ENCODE measurements at regions not wholly inside any gene's neighbourhood (a gene's known extent, or its start where the extent isn't known, plus 50 kb on each side); places are given as distances from the start of the nearest gene placed in this dataset.

DNA sequence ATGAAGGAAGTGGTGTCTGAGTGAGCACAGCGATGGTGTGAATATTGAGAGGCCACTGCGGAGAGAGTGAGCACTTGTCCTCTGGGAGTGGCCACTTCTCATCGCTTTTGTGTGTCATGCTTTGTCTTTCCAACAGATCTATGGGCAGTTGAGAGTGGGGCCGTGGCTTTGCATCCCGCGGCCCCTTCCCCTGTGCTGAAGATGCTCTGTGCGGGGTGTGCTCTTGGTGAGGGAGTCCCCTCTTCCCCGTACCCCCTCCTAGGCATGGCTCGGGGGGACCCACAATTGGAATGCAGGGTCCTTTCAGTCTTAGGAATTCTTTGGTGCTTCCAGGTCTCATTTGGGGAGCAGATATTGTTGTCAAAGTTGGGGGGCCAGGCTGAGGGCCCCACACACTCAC, 197.3 kb upstream of the WSCD1 start:
- ATAC-seq: no peak
- DNase-seq (ENCODE audit: low spot score): no peak
- TF ChIP-seq ZNF671 (CRISPR knock-in tag; IDR thresholded peaks at IDR 0.05) (no peak), PRRX2 (CRISPR knock-in tag; IDR thresholded peaks at IDR 0.05) (no peak), TEAD1 (CRISPR knock-in tag; IDR thresholded peaks at IDR 0.05) (no peak), JAZF1 (CRISPR knock-in tag; IDR thresholded peaks at IDR 0.05) (no peak), ELF4 (CRISPR knock-in tag; IDR thresholded peaks at IDR 0.05; ENCODE audit: low read depth) (no peak), ZNF138 (CRISPR knock-in tag; conservative IDR thresholded peaks at IDR 0.05) (no peak), CBFB (CRISPR knock-in tag; IDR thresholded peaks at IDR 0.05; ENCODE audit: low read depth) (no peak), ETV6 (CRISPR knock-in tag; IDR thresholded peaks at IDR 0.05) (no peak), NFATC4 (CRISPR knock-in tag; IDR thresholded peaks at IDR 0.05) (no peak), EMX1 (CRISPR knock-in tag; IDR thresholded peaks at IDR 0.05) (no peak), ATF1 (CRISPR knock-in tag; IDR thresholded peaks at IDR 0.05) (no peak), TP53 (CRISPR knock-in tag; IDR thresholded peaks at IDR 0.05) (no peak)
- TF ChIP-seq, protein P1, sequence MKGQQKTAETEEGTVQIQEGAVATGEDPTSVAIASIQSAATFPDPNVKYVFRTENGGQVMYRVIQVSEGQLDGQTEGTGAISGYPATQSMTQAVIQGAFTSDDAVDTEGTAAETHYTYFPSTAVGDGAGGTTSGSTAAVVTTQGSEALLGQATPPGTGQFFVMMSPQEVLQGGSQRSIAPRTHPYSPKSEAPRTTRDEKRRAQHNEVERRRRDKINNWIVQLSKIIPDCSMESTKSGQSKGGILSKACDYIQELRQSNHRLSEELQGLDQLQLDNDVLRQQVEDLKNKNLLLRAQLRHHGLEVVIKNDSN (CRISPR knock-in tag; IDR thresholded peaks at IDR 0.05): no peak
- TF ChIP-seq, protein P2, sequence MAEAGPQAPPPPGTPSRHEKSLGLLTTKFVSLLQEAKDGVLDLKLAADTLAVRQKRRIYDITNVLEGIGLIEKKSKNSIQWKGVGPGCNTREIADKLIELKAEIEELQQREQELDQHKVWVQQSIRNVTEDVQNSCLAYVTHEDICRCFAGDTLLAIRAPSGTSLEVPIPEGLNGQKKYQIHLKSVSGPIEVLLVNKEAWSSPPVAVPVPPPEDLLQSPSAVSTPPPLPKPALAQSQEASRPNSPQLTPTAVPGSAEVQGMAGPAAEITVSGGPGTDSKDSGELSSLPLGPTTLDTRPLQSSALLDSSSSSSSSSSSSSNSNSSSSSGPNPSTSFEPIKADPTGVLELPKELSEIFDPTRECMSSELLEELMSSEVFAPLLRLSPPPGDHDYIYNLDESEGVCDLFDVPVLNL (CRISPR knock-in tag; IDR thresholded peaks at IDR 0.05; ENCODE audit: borderline replicate concordance, low read depth): no peak
- TF ChIP-seq, protein P3, sequence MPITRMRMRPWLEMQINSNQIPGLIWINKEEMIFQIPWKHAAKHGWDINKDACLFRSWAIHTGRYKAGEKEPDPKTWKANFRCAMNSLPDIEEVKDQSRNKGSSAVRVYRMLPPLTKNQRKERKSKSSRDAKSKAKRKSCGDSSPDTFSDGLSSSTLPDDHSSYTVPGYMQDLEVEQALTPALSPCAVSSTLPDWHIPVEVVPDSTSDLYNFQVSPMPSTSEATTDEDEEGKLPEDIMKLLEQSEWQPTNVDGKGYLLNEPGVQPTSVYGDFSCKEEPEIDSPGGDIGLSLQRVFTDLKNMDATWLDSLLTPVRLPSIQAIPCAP (CRISPR knock-in tag; IDR thresholded peaks at IDR 0.05): no peak
- TF ChIP-seq, protein P4, sequence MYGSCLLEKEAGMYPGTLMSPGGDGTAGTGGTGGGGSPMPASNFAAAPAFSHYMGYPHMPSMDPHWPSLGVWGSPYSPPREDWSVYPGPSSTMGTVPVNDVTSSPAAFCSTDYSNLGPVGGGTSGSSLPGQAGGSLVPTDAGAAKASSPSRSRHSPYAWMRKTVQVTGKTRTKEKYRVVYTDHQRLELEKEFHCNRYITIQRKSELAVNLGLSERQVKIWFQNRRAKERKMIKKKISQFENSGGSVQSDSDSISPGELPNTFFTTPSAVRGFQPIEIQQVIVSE (CRISPR knock-in tag; IDR thresholded peaks at IDR 0.05; ENCODE audit: borderline replicate concordance): no peak
- Mint-ChIP-seq H3K36me3 (no peaks in the 10 kb centered on the region), H3K4me3 (no peak overlapping the region), H3K9me3 (no peaks in the 10 kb centered on the region), H3K27me3 (ENCODE audit: low read depth) (no peaks in the 10 kb centered on the region), H3K27ac (no peak overlapping the region), H3K4me1 (no peaks in the 10 kb centered on the region)
- ChIA-PET CTCF (no interaction called here), POLR2A (no interaction called here)

DNA sequence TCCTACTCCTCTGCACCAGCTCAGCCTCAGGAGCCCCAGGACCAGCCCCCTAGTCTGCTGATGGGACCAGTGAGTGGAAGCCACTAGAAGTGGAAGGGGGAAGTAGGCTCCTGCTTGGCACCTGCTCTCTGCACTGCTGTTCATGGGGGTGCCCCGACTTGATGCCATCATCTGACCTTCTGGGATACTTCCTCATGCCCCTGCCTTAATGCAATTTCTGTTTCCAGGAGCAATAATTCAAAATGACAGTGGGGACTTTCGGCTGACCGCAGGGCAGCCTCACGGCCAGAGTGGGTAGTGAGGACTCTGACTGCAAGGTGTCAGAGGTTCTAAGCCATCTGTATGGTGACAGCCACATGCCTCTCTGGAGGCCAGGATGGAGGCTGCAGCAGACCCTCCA, 196.4 kb upstream of the WSCD1 start:
- H3K36me3 Mint-ChIP-seq: no peaks in the 10 kb centered on the region
- TF ChIP-seq ZNF232 (CRISPR knock-in tag; IDR thresholded peaks at IDR 0.05): no peak
- no peak for TF ChIP-seq EMX1 (CRISPR knock-in tag; IDR thresholded peaks at IDR 0.05)
- no peak for TF ChIP-seq TEAD4 (CRISPR knock-in tag; IDR thresholded peaks at IDR 0.05)
- peaks cover 2% of the 10 kb centered on the region; the same call in 1 of the 2 replicates for H3K4me1 Mint-ChIP-seq
- H3K9me3 Mint-ChIP-seq: no peaks in the 10 kb centered on the region
- ATAC-seq: no peak
- H3K27ac Mint-ChIP-seq: no peak overlapping the region
- H3K4me3 Mint-ChIP-seq: no peak overlapping the region
- no peak for DNase-seq (ENCODE audit: low spot score)
- H3K27me3 Mint-ChIP-seq (ENCODE audit: low read depth): no peaks in the 10 kb centered on the region
- ChIA-PET CTCF (no interaction called here), POLR2A (no interaction called here)

DNA sequence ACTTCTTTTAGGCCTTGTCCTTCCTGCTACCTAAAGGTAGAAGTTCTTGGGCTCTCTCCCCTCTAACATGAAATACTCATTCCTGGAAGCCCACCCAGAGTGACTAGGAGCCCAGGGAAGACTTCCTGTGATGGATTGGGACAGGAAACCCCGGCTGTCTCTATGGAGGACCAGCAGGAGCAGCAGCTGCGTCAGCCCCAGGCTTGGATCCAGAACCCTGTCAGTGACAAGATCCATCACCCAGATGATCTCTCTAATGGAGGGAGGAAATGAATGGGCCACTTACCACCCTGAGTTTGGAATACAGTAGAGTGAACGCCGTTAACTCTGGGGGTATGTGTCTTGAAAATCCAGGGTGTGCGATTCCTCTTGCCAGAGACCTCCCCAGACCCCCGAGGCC, 195.7 kb upstream of the WSCD1 start:
- H3K36me3 Mint-ChIP-seq: no peaks in the 10 kb centered on the region
- H3K27ac Mint-ChIP-seq: no peak overlapping the region
- peaks cover 7% of the 10 kb centered on the region for H3K4me1 Mint-ChIP-seq
- CTCF ChIA-PET: no interaction called here
- ATAC-seq (no peak), DNase-seq (ENCODE audit: low spot score) (no peak)
- H3K4me3 Mint-ChIP-seq: no peak overlapping the region
- POLR2A ChIA-PET: no interaction called here
- H3K27me3 Mint-ChIP-seq (ENCODE audit: low read depth): no peaks in the 10 kb centered on the region
- no peaks in the 10 kb centered on the region for H3K9me3 Mint-ChIP-seq
- TF ChIP-seq TP53 (CRISPR knock-in tag; IDR thresholded peaks at IDR 0.05) (no peak), ZNF423 (CRISPR knock-in tag; IDR thresholded peaks at IDR 0.05) (no peak), NR1H2 (CRISPR knock-in tag; IDR thresholded peaks at IDR 0.05) (no peak), RORB (CRISPR knock-in tag; IDR thresholded peaks at IDR 0.05) (no peak), SP1 (CRISPR knock-in tag; conservative IDR thresholded peaks at IDR 0.05) (no peak), SOX15 (CRISPR knock-in tag; IDR thresholded peaks at IDR 0.05) (no peak), JUN (CRISPR knock-in tag; IDR thresholded peaks at IDR 0.05) (no peak), ZNF138 (CRISPR knock-in tag; conservative IDR thresholded peaks at IDR 0.05) (no peak), TEAD1 (CRISPR knock-in tag; IDR thresholded peaks at IDR 0.05) (no peak), MYBL2 (CRISPR knock-in tag; IDR thresholded peaks at IDR 0.05) (no peak)
- TF ChIP-seq, protein P5, sequence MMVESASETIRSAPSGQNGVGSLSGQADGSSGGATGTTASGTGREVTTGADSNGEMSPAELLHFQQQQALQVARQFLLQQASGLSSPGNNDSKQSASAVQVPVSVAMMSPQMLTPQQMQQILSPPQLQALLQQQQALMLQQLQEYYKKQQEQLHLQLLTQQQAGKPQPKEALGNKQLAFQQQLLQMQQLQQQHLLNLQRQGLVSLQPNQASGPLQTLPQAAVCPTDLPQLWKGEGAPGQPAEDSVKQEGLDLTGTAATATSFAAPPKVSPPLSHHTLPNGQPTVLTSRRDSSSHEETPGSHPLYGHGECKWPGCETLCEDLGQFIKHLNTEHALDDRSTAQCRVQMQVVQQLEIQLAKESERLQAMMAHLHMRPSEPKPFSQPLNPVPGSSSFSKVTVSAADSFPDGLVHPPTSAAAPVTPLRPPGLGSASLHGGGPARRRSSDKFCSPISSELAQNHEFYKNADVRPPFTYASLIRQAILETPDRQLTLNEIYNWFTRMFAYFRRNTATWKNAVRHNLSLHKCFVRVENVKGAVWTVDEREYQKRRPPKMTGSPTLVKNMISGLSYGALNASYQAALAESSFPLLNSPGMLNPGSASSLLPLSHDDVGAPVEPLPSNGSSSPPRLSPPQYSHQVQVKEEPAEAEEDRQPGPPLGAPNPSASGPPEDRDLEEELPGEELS (CRISPR knock-in tag; IDR thresholded peaks at IDR 0.05): no peak
- TF ChIP-seq, protein P6, sequence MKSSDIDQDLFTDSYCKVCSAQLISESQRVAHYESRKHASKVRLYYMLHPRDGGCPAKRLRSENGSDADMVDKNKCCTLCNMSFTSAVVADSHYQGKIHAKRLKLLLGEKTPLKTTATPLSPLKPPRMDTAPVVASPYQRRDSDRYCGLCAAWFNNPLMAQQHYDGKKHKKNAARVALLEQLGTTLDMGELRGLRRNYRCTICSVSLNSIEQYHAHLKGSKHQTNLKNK (CRISPR knock-in tag; IDR thresholded peaks at IDR 0.05): no peak
- TF ChIP-seq, protein P7, sequence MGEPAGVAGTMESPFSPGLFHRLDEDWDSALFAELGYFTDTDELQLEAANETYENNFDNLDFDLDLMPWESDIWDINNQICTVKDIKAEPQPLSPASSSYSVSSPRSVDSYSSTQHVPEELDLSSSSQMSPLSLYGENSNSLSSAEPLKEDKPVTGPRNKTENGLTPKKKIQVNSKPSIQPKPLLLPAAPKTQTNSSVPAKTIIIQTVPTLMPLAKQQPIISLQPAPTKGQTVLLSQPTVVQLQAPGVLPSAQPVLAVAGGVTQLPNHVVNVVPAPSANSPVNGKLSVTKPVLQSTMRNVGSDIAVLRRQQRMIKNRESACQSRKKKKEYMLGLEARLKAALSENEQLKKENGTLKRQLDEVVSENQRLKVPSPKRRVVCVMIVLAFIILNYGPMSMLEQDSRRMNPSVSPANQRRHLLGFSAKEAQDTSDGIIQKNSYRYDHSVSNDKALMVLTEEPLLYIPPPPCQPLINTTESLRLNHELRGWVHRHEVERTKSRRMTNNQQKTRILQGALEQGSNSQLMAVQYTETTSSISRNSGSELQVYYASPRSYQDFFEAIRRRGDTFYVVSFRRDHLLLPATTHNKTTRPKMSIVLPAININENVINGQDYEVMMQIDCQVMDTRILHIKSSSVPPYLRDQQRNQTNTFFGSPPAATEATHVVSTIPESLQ (CRISPR knock-in tag; IDR thresholded peaks at IDR 0.05): no peak
